ENCODE measurements at regions not wholly inside any gene's neighbourhood (a gene's known extent, or its start where the extent isn't known, plus 50 kb on each side); places are given as distances from the start of the nearest gene placed in this dataset.

DNA sequence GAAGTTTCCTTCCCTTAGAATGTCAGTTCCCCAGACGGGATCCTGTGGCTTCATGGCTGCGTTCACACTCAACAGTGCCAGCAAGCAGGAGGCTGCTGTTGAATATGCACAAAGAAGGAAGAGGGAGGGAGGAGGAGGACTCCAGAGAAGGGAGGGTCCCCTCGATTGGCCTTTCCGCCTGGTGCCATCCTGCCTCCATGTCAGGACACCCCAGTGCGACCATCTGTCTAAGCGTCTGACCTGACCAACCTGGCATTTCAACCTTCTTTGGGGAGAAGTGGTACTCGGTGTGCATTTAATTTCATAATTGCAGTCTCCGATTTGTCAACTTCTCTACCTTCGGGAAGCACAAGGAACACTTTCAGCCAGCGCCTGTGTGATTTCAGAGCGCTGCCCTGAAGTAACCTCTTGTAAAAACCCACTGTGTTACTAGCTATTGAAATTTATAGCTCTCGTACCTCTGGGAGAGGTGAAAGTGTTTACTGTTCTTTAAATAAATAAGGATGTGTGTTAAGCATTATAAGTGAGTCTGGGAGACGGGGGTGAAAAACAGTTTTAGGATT, 1491.9 kb downstream of the TBC1D22A start:
- TF ChIP-seq, protein P1, sequence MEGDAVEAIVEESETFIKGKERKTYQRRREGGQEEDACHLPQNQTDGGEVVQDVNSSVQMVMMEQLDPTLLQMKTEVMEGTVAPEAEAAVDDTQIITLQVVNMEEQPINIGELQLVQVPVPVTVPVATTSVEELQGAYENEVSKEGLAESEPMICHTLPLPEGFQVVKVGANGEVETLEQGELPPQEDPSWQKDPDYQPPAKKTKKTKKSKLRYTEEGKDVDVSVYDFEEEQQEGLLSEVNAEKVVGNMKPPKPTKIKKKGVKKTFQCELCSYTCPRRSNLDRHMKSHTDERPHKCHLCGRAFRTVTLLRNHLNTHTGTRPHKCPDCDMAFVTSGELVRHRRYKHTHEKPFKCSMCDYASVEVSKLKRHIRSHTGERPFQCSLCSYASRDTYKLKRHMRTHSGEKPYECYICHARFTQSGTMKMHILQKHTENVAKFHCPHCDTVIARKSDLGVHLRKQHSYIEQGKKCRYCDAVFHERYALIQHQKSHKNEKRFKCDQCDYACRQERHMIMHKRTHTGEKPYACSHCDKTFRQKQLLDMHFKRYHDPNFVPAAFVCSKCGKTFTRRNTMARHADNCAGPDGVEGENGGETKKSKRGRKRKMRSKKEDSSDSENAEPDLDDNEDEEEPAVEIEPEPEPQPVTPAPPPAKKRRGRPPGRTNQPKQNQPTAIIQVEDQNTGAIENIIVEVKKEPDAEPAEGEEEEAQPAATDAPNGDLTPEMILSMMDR (CRISPR knock-in tag; IDR thresholded peaks at IDR 0.05) = no peak
- TF ChIP-seq ETV6 (CRISPR knock-in tag; conservative IDR thresholded peaks at IDR 0.05) (no peak), ZNF572 (CRISPR knock-in tag; IDR thresholded peaks at IDR 0.05) (no peak)
- TF ChIP-seq, protein P2, sequence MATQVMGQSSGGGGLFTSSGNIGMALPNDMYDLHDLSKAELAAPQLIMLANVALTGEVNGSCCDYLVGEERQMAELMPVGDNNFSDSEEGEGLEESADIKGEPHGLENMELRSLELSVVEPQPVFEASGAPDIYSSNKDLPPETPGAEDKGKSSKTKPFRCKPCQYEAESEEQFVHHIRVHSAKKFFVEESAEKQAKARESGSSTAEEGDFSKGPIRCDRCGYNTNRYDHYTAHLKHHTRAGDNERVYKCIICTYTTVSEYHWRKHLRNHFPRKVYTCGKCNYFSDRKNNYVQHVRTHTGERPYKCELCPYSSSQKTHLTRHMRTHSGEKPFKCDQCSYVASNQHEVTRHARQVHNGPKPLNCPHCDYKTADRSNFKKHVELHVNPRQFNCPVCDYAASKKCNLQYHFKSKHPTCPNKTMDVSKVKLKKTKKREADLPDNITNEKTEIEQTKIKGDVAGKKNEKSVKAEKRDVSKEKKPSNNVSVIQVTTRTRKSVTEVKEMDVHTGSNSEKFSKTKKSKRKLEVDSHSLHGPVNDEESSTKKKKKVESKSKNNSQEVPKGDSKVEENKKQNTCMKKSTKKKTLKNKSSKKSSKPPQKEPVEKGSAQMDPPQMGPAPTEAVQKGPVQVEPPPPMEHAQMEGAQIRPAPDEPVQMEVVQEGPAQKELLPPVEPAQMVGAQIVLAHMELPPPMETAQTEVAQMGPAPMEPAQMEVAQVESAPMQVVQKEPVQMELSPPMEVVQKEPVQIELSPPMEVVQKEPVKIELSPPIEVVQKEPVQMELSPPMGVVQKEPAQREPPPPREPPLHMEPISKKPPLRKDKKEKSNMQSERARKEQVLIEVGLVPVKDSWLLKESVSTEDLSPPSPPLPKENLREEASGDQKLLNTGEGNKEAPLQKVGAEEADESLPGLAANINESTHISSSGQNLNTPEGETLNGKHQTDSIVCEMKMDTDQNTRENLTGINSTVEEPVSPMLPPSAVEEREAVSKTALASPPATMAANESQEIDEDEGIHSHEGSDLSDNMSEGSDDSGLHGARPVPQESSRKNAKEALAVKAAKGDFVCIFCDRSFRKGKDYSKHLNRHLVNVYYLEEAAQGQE (IDR thresholded peaks at IDR 0.05; ENCODE audit: borderline replicate concordance in 1 of 2, low read depth in 1 of 2, low read length in 2 of 2) = no peak

All from HepG2 (cell line).